Right cardiac atrium (tissue), 5 donors: ENCODE measurements at regions not wholly inside any gene's neighbourhood (a gene's known extent, or its start where the extent isn't known, plus 50 kb on each side); places are given as distances from the start of the nearest gene placed in this dataset.
A peak's percentile ranks its signal among the peaks of the same experiment; 100 is the strongest.

Experiments used
- ATAC-seq, 2 donors: fragments of 200-7000 bp; cut with Tn5 transposase; one replicate each; pipeline versions ENCODE4 v1.8.0 to v1.9.1; 2020; ENCODE audit warnings: moderate library complexity in 2 of 2, mild to moderate bottlenecking in 1 of 2
- DNase-seq, 3 donors: peaks; one replicate each; pipeline ENCODE4 v3.0.0-alpha.2; 2020
- H3K27ac ChIP-seq: one replicate; pipeline ENCODE4 v1.5.1; 2013; ENCODE audit warnings: mild to moderate bottlenecking, low read length, control low read depth, moderate library complexity
- H3K27me3 ChIP-seq: one replicate; pipeline ENCODE4 v1.6.1; 2013; ENCODE audit not compliant: control insufficient read depth, insufficient read depth
- H3K4me1 ChIP-seq: one replicate; pipeline ENCODE4 v1.6.1; 2013; ENCODE audit warnings: low read length; ENCODE audit not compliant: control insufficient read depth, insufficient read depth
- H3K4me3 ChIP-seq: one replicate; pipeline ENCODE4 v1.5.1; 2013; ENCODE audit warnings: low read length, control low read depth
- H3K9me3 ChIP-seq: one replicate; pipeline ENCODE4 v1.6.1; 2013; ENCODE audit warnings: low read length; ENCODE audit not compliant: control insufficient read depth
- WGBS: extraction: QIAGEN DNeasy Blood & Tissue Kit; methylation state at CpG from one replicate; pipeline ENCODE4 v1.1.7; 2013; 5-methylcytosine and 5-hydroxymethylcytosine counted together
- intact Hi-C, 4 donors: fragments of 100-400 bp; cut with DNase I; formaldehyde crosslinking; loops; one replicate each; pipeline versions ENCODE4 v1.11.0 to v1.14.0; 2022 to 2023
- donor health status: healthy with polysubstance abuse.
- donor health status: DM: no; HTN: yes; CAD: no.
- donor health status: DM: no; HTN: no; CAD: no.
- donor health status: DM: no; HTN: yes; CAD: no; lungs with severe emphysema.
- donor health status: DM: yes; HTN: yes; CAD: no.

- Histone ChIP-seq H3K27me3 (no peaks in the 10 kb centered on the region), H3K27ac (no peak overlapping the region), H3K4me1 (peaks cover 11% of the 10 kb centered on the region), H3K4me3 (no peak overlapping the region), H3K9me3 (no peaks in the 10 kb centered on the region)
- intact Hi-C loops, result no loop called here
- no peak for DNase-seq
- ATAC-seq, result no peak
- 58% methylated on average over 3 of the region's 3 CpGs for WGBS
Observed at GRCh38 chr3:124157748-124158147, 165.8 kb upstream of the ROPN1 start.

GRCh38 chr3:124158168-124158881, 166.4 kb upstream of the ROPN1 start:
- WGBS, result 76% methylated on average over 5 of the region's 5 CpGs
- intact Hi-C loops, result no loop called here
- no peaks in the 10 kb centered on the region for H3K27me3 ChIP-seq
- H3K4me1 ChIP-seq, result peaks cover 11% of the 10 kb centered on the region
- no peaks in the 10 kb centered on the region for H3K9me3 ChIP-seq
- H3K27ac ChIP-seq, result no peak overlapping the region
- H3K4me3 ChIP-seq, result no peak overlapping the region
- DNase-seq (no peak), ATAC-seq (no peak)

- Histone ChIP-seq H3K4me3 (no peak overlapping the region), H3K27me3 (no peaks in the 10 kb centered on the region), H3K27ac (no peak overlapping the region), H3K4me1 (peaks cover 10% of the 10 kb centered on the region), H3K9me3 (no peaks in the 10 kb centered on the region)
- intact Hi-C loops, result no loop called here
- WGBS, result 89% methylated on average over 2 of the region's 2 CpGs
- ATAC-seq, result no peak
- no peak for DNase-seq
Observed at GRCh38 chr3:124161448-124161847, 169.5 kb upstream of the ROPN1 start.

GRCh38 chr3:124163689-124164088, 171.8 kb upstream of the ROPN1 start:
- H3K27me3 ChIP-seq, result no peaks in the 10 kb centered on the region
- intact Hi-C loops, result no loop called here
- H3K27ac ChIP-seq, result no peak overlapping the region
- H3K4me1 ChIP-seq, result peaks cover 2% of the 10 kb centered on the region
- DNase-seq, result no peak
- no peak for ATAC-seq
- H3K4me3 ChIP-seq, result no peak overlapping the region
- no peaks in the 10 kb centered on the region for H3K9me3 ChIP-seq

GRCh38 chr3:124168271-124168670, 176.3 kb upstream of the ROPN1 start:
- ATAC-seq, result peak; percentile 94 to 98
- Histone ChIP-seq H3K27ac (no peak overlapping the region), H3K4me3 (no peak overlapping the region), H3K9me3 (no peaks in the 10 kb centered on the region), H3K27me3 (no peaks in the 10 kb centered on the region), H3K4me1 (peaks cover 9% of the 10 kb centered on the region)
- intact Hi-C loops, result no loop called here
- peak; percentile 48 to 71 (median 66) for DNase-seq

- Histone ChIP-seq H3K27me3 (no peaks in the 10 kb centered on the region), H3K4me1 (peaks cover 9% of the 10 kb centered on the region), H3K4me3 (no peak overlapping the region), H3K9me3 (no peaks in the 10 kb centered on the region), H3K27ac (peak overlapping the region; percentile 29)
- ATAC-seq (peak; percentile 42 to 76), DNase-seq (peak in 1 of 3 donors; percentile 46)
- intact Hi-C loops, result no loop called here
- WGBS, result 75% methylated on average over 2 of the region's 2 CpGs
Observed at GRCh38 chr3:124172283-124172682, 180.4 kb upstream of the ROPN1 start.

GRCh38 chr3:124172816-124173215, 180.9 kb upstream of the ROPN1 start:
- intact Hi-C loops, result no loop called here
- H3K4me1 ChIP-seq, result peaks cover 9% of the 10 kb centered on the region
- no peaks in the 10 kb centered on the region for H3K9me3 ChIP-seq
- DNase-seq, result no peak
- no peak overlapping the region for H3K27ac ChIP-seq
- ATAC-seq, result no peak
- no peaks in the 10 kb centered on the region for H3K27me3 ChIP-seq
- no peak overlapping the region for H3K4me3 ChIP-seq

GRCh38 chr3:124174476-124174875, 182.6 kb upstream of the ROPN1 start:
- 29% methylated on average over 3 of the region's 3 CpGs for WGBS
- Histone ChIP-seq H3K27ac (no peak overlapping the region), H3K9me3 (no peaks in the 10 kb centered on the region), H3K4me3 (no peak overlapping the region), H3K27me3 (no peaks in the 10 kb centered on the region), H3K4me1 (peaks cover 6% of the 10 kb centered on the region)
- intact Hi-C loops, result no loop called here
- ATAC-seq, result no peak
- DNase-seq, result peak in 2 of 3 donors; percentile 18 to 43

- Histone ChIP-seq H3K27ac (no peak overlapping the region), H3K9me3 (no peaks in the 10 kb centered on the region), H3K4me3 (no peak overlapping the region), H3K4me1 (peaks cover 4% of the 10 kb centered on the region), H3K27me3 (no peaks in the 10 kb centered on the region)
- no peak for ATAC-seq
- intact Hi-C loops, result no loop called here
- 87% methylated on average over 27 of the region's 27 CpGs for WGBS
- DNase-seq, result no peak
Observed at GRCh38 chr3:124174910-124175874, 183.3 kb upstream of the ROPN1 start.

GRCh38 chr3:124177071-124177470, 185.1 kb upstream of the ROPN1 start:
- H3K27me3 ChIP-seq, result no peaks in the 10 kb centered on the region
- no peak overlapping the region for H3K4me3 ChIP-seq
- 72% methylated on average over 2 of the region's 2 CpGs for WGBS
- no peak for ATAC-seq
- DNase-seq, result no peak
- intact Hi-C loops, result no loop called here
- H3K4me1 ChIP-seq, result peaks cover 4% of the 10 kb centered on the region
- H3K27ac ChIP-seq, result no peak overlapping the region
- no peaks in the 10 kb centered on the region for H3K9me3 ChIP-seq

GRCh38 chr3:124178531-124178930, 186.6 kb upstream of the ROPN1 start:
- H3K27ac ChIP-seq, result no peak overlapping the region
- no peak for ATAC-seq
- intact Hi-C loops, result no loop called here
- H3K4me3 ChIP-seq, result no peak overlapping the region
- 98% methylated on average over 3 of the region's 3 CpGs for WGBS
- H3K4me1 ChIP-seq, result no peaks in the 10 kb centered on the region
- H3K27me3 ChIP-seq, result no peaks in the 10 kb centered on the region
- H3K9me3 ChIP-seq, result no peaks in the 10 kb centered on the region
- no peak for DNase-seq
